ENCODE measurements at regions not wholly inside any gene's neighbourhood (a gene's known extent, or its start where the extent isn't known, plus 50 kb on each side); places are given as distances from the start of the nearest gene placed in this dataset.
A peak's percentile ranks its signal among the peaks of the same experiment; 100 is the strongest.
"Not testable (repeated sequence)": the region's sequence is repeated elsewhere in the genome, so short reads cannot be mapped to it uniquely, and the experiment has no call there.

DNA sequence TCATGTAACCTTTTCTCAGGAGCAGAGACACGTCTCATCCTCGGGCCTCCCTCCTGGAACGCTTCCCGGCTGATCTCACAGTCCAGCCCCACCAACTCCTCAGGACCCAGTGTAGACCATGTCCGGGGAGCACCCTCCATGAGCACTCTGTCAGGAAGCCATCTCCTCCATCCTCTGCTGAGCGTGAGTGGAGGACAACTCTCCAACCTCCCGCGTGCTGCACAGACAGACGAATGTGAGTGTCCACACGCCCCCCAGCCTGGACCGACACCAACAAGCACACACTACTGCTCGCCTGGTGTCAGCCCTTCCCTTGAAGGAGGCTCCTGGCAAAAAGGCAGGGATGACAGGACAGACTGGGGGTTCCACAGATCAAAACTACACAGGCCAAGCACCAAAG, 86.6 kb downstream of the SHANK2 start:
- intact Hi-C loops (cut with DNase I; ENCODE audit: low total_unique reads) = no loop called here
- Histone ChIP-seq H3K9me3 (no peaks in the 10 kb centered on the region), H3K27me3 (replicated peaks in 1 of 7) (peaks cover 0 to 4% (median 0%) of the 10 kb centered on the region in 7 donors), H3K4me3 (no peak overlapping the region), H3K36me3 (no peaks in the 10 kb centered on the region), H3K4me1 (no peaks in the 10 kb centered on the region), H3K27ac (no peak overlapping the region)
- TF ChIP-seq POLR2A (IDR thresholded peaks at IDR 0.05) (no peak), POLR2AphosphoS5 (IDR thresholded peaks at IDR 0.05) (no peak)
- TF ChIP-seq, protein P1, sequence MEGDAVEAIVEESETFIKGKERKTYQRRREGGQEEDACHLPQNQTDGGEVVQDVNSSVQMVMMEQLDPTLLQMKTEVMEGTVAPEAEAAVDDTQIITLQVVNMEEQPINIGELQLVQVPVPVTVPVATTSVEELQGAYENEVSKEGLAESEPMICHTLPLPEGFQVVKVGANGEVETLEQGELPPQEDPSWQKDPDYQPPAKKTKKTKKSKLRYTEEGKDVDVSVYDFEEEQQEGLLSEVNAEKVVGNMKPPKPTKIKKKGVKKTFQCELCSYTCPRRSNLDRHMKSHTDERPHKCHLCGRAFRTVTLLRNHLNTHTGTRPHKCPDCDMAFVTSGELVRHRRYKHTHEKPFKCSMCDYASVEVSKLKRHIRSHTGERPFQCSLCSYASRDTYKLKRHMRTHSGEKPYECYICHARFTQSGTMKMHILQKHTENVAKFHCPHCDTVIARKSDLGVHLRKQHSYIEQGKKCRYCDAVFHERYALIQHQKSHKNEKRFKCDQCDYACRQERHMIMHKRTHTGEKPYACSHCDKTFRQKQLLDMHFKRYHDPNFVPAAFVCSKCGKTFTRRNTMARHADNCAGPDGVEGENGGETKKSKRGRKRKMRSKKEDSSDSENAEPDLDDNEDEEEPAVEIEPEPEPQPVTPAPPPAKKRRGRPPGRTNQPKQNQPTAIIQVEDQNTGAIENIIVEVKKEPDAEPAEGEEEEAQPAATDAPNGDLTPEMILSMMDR (IDR thresholded peaks at IDR 0.05 in 8 of 11, conservative IDR thresholded peaks at IDR 0.05 in 3 of 11) = no peak
- DNase-seq = peak; percentile 67
- 90 to 95% (median 92%) methylated on average over 11 to 12 of the region's 12 CpGs for WGBS, 5 donors

GRCh38 chr11:71164621-71165020, 87.8 kb downstream of the SHANK2 start:
- 72 to 88% (median 81%) methylated on average over 7 of the region's 7 CpGs for WGBS, 5 donors
- peak; percentile 40 for DNase-seq
- no peaks in the 10 kb centered on the region for H3K9me3 ChIP-seq

DNA sequence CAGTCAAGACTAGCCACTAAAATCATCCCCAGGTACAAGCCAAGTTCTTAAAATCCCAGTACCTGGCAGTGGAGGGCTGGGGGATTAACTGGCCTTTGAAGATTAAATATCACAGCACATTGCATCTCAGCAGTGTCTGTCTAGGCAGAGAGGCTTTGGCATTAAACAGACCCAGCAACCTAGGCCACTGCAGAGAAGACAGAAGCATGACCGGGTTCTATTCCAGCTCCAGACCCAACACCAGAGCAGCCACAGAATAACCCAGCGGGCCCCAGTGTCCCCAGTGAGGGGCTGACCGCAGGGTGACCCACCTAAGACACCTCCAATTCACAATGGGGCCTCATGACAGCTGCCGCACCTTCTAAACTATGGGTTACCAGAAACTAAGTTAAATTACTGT, 88.2 kb downstream of the SHANK2 start:
- 61 to 86% (median 79%) methylated on average over 3 to 4 of the region's 4 CpGs for WGBS, 5 donors
- H3K27me3 ChIP-seq (replicated peaks in 1 of 7) = no peaks in the 10 kb centered on the region

More at GRCh38 chr11:71164621-71165020, 87.8 kb downstream of the SHANK2 start:
- Histone ChIP-seq H3K4me1 (no peaks in the 10 kb centered on the region), H3K27ac (no peak overlapping the region), H3K36me3 (no peaks in the 10 kb centered on the region), H3K4me3 (no peak overlapping the region), H3K27me3 (replicated peaks in 1 of 7) (no peaks in the 10 kb centered on the region)
- intact Hi-C loops (cut with DNase I; ENCODE audit: low total_unique reads) = no loop called here
- TF ChIP-seq POLR2AphosphoS5 (IDR thresholded peaks at IDR 0.05) = no peak

GRCh38 chr11:71163371-71163770, 89.0 kb downstream of the SHANK2 start:
- intact Hi-C loops (cut with DNase I; ENCODE audit: low total_unique reads) = no loop called here
- Histone ChIP-seq H3K27me3 (replicated peaks in 1 of 7) (no peaks in the 10 kb centered on the region), H3K4me1 (no peaks in the 10 kb centered on the region), H3K27ac (no peak overlapping the region), H3K36me3 (no peaks in the 10 kb centered on the region), H3K9me3 (no peaks in the 10 kb centered on the region), H3K4me3 (no peak overlapping the region)
- WGBS, 5 donors = 62 to 71% (median 65%) methylated on average over 3 of the region's 3 CpGs
- TF ChIP-seq POLR2A (IDR thresholded peaks at IDR 0.05) = no peak
- no peak for TF ChIP-seq POLR2AphosphoS5 (IDR thresholded peaks at IDR 0.05)
- TF ChIP-seq, protein P1 (IDR thresholded peaks at IDR 0.05 in 8 of 11, conservative IDR thresholded peaks at IDR 0.05 in 3 of 11) = no peak
- no peak for DNase-seq

More for the DNA sequence above, 88.2 kb downstream of the SHANK2 start:
- H3K4me3 ChIP-seq = no peak overlapping the region
- DNase-seq = peak; percentile 38
- H3K4me1 ChIP-seq = no peaks in the 10 kb centered on the region
- TF ChIP-seq POLR2AphosphoS5 (IDR thresholded peaks at IDR 0.05) (no peak), POLR2A (IDR thresholded peaks at IDR 0.05) (no peak)
- TF ChIP-seq, protein P1 (IDR thresholded peaks at IDR 0.05 in 8 of 11, conservative IDR thresholded peaks at IDR 0.05 in 3 of 11) = no peak
- H3K9me3 ChIP-seq = no peaks in the 10 kb centered on the region
- no peak overlapping the region for H3K27ac ChIP-seq
- intact Hi-C loops (cut with DNase I; ENCODE audit: low total_unique reads) = no loop called here
- no peaks in the 10 kb centered on the region for H3K36me3 ChIP-seq

DNA sequence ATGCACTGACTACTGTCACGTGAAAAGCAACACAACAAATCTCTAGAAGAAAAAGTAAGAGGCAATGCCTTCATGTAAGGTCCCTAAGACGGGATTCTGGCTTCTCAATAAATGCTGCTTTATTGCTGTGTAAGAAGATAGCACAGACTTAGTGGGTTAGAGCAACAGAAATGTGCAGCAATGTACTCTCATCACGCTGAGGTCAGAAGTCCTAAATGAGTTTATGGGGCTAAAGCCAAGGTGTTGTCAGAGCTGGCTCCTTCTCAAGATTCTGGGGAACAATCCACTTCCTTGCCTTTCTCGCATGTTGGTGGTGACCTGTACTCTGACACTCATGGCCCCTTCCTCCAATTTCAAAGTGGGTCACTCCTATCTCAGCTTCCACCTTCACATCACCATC, 93.4 kb downstream of the SHANK2 start:
- no peaks in the 10 kb centered on the region for H3K4me1 ChIP-seq
- intact Hi-C loops (cut with DNase I; ENCODE audit: low total_unique reads) = no loop called here
- peaks cover 0 to 10% (median 0%) of the 10 kb centered on the region in 7 donors for H3K27me3 ChIP-seq (replicated peaks in 1 of 7)
- DNase-seq = no peak
- H3K27ac ChIP-seq = no peak overlapping the region
- 73 to 88% (median 85%) methylated on average over 4 of the region's 4 CpGs for WGBS, 5 donors
- no peak overlapping the region for H3K4me3 ChIP-seq
- no peaks in the 10 kb centered on the region for H3K9me3 ChIP-seq
- no peaks in the 10 kb centered on the region for H3K36me3 ChIP-seq
- TF ChIP-seq POLR2A (IDR thresholded peaks at IDR 0.05) (no peak), POLR2AphosphoS5 (IDR thresholded peaks at IDR 0.05) (no peak)
- TF ChIP-seq, protein P1 (IDR thresholded peaks at IDR 0.05 in 8 of 11, conservative IDR thresholded peaks at IDR 0.05 in 3 of 11) = no peak

DNA sequence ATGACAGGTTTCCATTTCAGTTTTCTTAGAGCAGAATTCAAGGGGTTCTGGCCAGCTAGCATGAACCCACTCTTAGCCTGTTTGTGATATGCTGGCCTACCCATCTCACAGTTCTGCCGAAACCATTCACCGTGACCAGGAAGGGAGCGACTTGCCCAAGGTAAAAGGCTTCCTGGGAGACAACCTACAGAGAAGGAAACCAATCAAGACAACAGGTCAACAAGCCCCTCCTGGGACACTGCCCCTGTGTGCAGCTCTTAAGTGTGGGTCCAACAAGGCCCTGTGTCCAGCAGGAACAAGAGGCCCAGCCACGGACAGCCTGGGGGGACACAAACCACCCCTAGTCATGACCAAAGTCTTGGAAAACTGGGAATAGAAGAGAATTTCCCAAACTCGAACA, 94.7 kb downstream of the SHANK2 start:
- H3K4me1 ChIP-seq; H3K4me3 ChIP-seq; intact Hi-C loops (cut with DNase I; ENCODE audit: low total_unique reads); DNase-seq; H3K9me3 ChIP-seq; H3K27ac ChIP-seq; H3K36me3 ChIP-seq: not testable (repeated sequence)
- WGBS, 5 donors = 75 to 87% (median 85%) methylated on average over 5 of the region's 5 CpGs
- peaks cover 0 to 10% (median 0%) of the 10 kb centered on the region in 7 donors for H3K27me3 ChIP-seq (replicated peaks in 1 of 7)
